Loucy (cell line): ENCODE measurements at regions not wholly inside any gene's neighbourhood (a gene's known extent, or its start where the extent isn't known, plus 50 kb on each side); places are given as distances from the start of the nearest gene placed in this dataset.

ENCODE experiments used
- H2AFZ ChIP-seq: fragments of 200-600 bp; sonication (generic); 2 replicates; pipeline ENCODE4 v1.6.0; 2016; ENCODE audit warnings: antibody characterized with exemption, mild to moderate bottlenecking, low read length, moderate library complexity
- H3F3A ChIP-seq: fragments of 200-600 bp; 2 replicates; pipeline ENCODE4 v1.6.0; 2016; ENCODE audit warnings: antibody characterized with exemption, low read depth, mild to moderate bottlenecking
- H3K27me3 ChIP-seq: fragments of 200-600 bp; sonication (generic); 2 replicates; pipeline ENCODE4 v1.6.1; 2014; ENCODE audit warnings: low read length, mild to moderate bottlenecking; ENCODE audit not compliant: insufficient read depth, poor library complexity, severe bottlenecking
- H3K36me3 ChIP-seq: fragments of 200-600 bp; sonication (generic); 2 replicates; pipeline ENCODE4 v1.6.1; 2016; ENCODE audit warnings: low read length; ENCODE audit not compliant: insufficient read depth
- H3K4me1 ChIP-seq: fragments of 200-600 bp; sonication (generic); 2 replicates; pipeline ENCODE4 v1.5.1; 2014; ENCODE audit warnings: low read length, mild to moderate bottlenecking; ENCODE audit not compliant: insufficient read depth, poor library complexity, severe bottlenecking
- H3K4me2 ChIP-seq: fragments of 200-600 bp; sonication (generic); 2 replicates; pipeline ENCODE4 v1.6.0; 2014; ENCODE audit warnings: antibody characterized with exemption, low read length, low read depth, mild to moderate bottlenecking; ENCODE audit not compliant: poor library complexity, severe bottlenecking
- H3K4me3 ChIP-seq: fragments of 200-600 bp; sonication (generic); 2 replicates; pipeline ENCODE4 v1.5.1; 2014; ENCODE audit warnings: low read length, mild to moderate bottlenecking, mixed read lengths; ENCODE audit not compliant: poor library complexity, severe bottlenecking
- H3K79me2 ChIP-seq: fragments of 200-600 bp; sonication (generic); 2 replicates; pipeline ENCODE4 v1.6.1; 2014; ENCODE audit warnings: low read length; ENCODE audit not compliant: insufficient read depth
- H3K9ac ChIP-seq: fragments of 200-600 bp; sonication (generic); 2 replicates; pipeline ENCODE4 v1.6.0; 2014; ENCODE audit warnings: mild to moderate bottlenecking, low read depth, low read length, moderate library complexity; ENCODE audit not compliant: poor library complexity, severe bottlenecking
- H3K9me2 ChIP-seq: fragments of 200-600 bp; sonication (generic); replicated peaks from 2 replicates; pipeline ENCODE4 v1.6.1; 2016; ENCODE audit warnings: low read depth, low read length, mixed read lengths
- H3K9me3 ChIP-seq: fragments of 200-600 bp; sonication (generic); 2 replicates; pipeline ENCODE4 v1.6.1; 2014; ENCODE audit warnings: mild to moderate bottlenecking, antibody characterized with exemption, low read length, low read depth; ENCODE audit not compliant: insufficient read depth
- H4K20me1 ChIP-seq: fragments of 200-600 bp; sonication (generic); 2 replicates; pipeline ENCODE4 v1.6.0; 2014; ENCODE audit warnings: antibody characterized with exemption, low read length, mild to moderate bottlenecking; ENCODE audit not compliant: insufficient read depth, poor library complexity, severe bottlenecking
- CTCF ChIP-seq: fragments of 200-600 bp; sonication (generic); conservative IDR thresholded peaks from 2 replicates; pipeline ENCODE4 v1.5.1; 2014; ENCODE audit warnings: mild to moderate bottlenecking, antibody characterized with exemption, low read length
- EZH2phosphoT487 ChIP-seq: fragments of 200-600 bp; IDR thresholded peaks from 2 replicates; pipeline ENCODE4 v1.6.1; 2018; ENCODE audit warnings: antibody characterized with exemption, mild to moderate bottlenecking, moderate library complexity, borderline replicate concordance

GRCh38 chr5:31062902-31063580, 130.4 kb upstream of the CDH6 start:
- Histone ChIP-seq H3K4me3 (no peak overlapping the region), H3K9me3 (no peaks in the 10 kb centered on the region), H3K79me2 (no peaks in the 10 kb centered on the region), H3K36me3 (no peaks in the 10 kb centered on the region), H3K27me3 (no peaks in the 10 kb centered on the region), H3F3A (no peaks in the 10 kb centered on the region), H3K4me2 (no peak overlapping the region), H3K9me2 (peaks cover 2% of the 10 kb centered on the region; the same call in 1 of the 2 replicates), H3K9ac (no peak overlapping the region), H2AFZ (no peak overlapping the region), H3K4me1 (no peaks in the 10 kb centered on the region), H4K20me1 (no peaks in the 10 kb centered on the region)
- TF ChIP-seq CTCF (no peak), EZH2phosphoT487 (no peak)

DNA sequence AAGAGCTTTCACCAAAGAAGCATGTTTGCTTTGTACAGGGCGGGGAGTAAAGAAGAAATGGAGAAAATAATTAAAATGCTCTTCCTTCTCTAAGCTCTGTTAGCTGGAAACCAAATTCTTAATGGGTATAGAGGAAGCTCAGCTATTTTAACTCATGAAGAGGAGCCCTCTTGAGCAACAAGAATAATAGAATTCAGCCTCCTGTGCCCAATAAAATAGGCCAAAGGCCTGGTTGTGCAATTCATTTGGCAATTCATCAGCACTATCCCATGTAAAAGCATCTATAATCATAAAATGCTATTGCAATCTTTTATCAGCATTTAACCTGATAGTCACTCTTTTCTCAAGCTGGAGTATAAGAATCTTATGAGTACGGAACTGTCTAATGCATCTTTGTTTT, 133.6 kb upstream of the CDH6 start:
- Histone ChIP-seq H3K79me2 (no peaks in the 10 kb centered on the region), H4K20me1 (no peaks in the 10 kb centered on the region), H3F3A (no peaks in the 10 kb centered on the region), H3K9me2 (peaks cover 5% of the 10 kb centered on the region; the same call in 1 of the 2 replicates), H2AFZ (no peak overlapping the region), H3K27me3 (no peaks in the 10 kb centered on the region), H3K4me1 (no peaks in the 10 kb centered on the region), H3K4me3 (no peak overlapping the region), H3K9me3 (no peaks in the 10 kb centered on the region), H3K36me3 (no peaks in the 10 kb centered on the region), H3K9ac (no peak overlapping the region), H3K4me2 (no peak overlapping the region)
- TF ChIP-seq EZH2phosphoT487 = no peak
- TF ChIP-seq CTCF = no peak

DNA sequence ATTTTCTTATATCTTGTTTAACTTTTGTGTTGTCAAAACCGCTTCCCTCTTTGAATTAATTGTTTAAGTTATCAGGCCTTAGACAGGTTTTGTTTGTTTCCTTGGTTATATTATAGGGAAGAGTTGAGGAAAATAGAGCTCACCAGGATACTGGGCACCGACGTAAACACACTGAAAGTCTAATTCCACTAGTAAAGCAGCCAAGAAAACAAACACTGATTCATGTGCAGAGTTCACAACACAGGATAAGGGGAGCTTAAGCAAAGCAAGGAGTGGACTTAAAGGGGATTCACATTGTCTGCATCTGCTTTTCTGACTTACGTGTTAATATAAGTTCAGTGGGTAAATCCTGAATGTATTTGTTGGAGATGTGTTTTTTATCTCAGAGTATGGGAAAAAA, 139.0 kb upstream of the CDH6 start:
- Histone ChIP-seq H3K9me3 (no peaks in the 10 kb centered on the region), H3K4me1 (no peaks in the 10 kb centered on the region), H3K9me2 (peaks cover 5% of the 10 kb centered on the region; the same call in 1 of the 2 replicates), H3K27me3 (no peaks in the 10 kb centered on the region), H3K36me3 (no peaks in the 10 kb centered on the region), H3F3A (no peaks in the 10 kb centered on the region), H2AFZ (no peak overlapping the region), H3K79me2 (no peaks in the 10 kb centered on the region), H4K20me1 (no peaks in the 10 kb centered on the region), H3K4me3 (no peak overlapping the region), H3K9ac (no peak overlapping the region), H3K4me2 (no peak overlapping the region)
- TF ChIP-seq CTCF (no peak), EZH2phosphoT487 (no peak)
